ENCODE measurements at regions not wholly inside any gene's neighbourhood (a gene's known extent, or its start where the extent isn't known, plus 50 kb on each side); places are given as distances from the start of the nearest gene placed in this dataset.

- TF ChIP-seq CTCF (IDR thresholded peaks at IDR 0.05; ENCODE audit: low read length) (no peak), EZH2 (optimal IDR thresholded peaks at IDR 0.05; ENCODE audit: low read depth, low read length) (no peak), EZH2phosphoT487 (IDR thresholded peaks at IDR 0.05; ENCODE audit: low read length) (no peak)
These were observed 1193.3 kb downstream of the FLRT2 start for GRCh38 chr14:86723254-86723624.

GRCh38 chr14:86722612-86723253, 1192.8 kb downstream of the FLRT2 start:
- Histone ChIP-seq H3K9me3 (replicated peaks; ENCODE audit: insufficient read depth, low read length) (no peaks in the 10 kb centered on the region), H3K4me2 (ENCODE audit: low read depth, low read length) (no peak overlapping the region), H3F3A (ENCODE audit: insufficient read depth, low read length) (no peaks in the 10 kb centered on the region), H3K9me2 (replicated peaks; ENCODE audit: insufficient read depth, low read length) (no peaks in the 10 kb centered on the region), H3K9ac (ENCODE audit: low read length) (no peak overlapping the region), H3K4me3 (ENCODE audit: low read length) (no peak overlapping the region), H3K27ac (ENCODE audit: low read length) (no peak overlapping the region), H3K27me3 (replicated peaks; ENCODE audit: insufficient read depth, low read length) (no peaks in the 10 kb centered on the region), H4K20me1 (ENCODE audit: insufficient read depth, low read length) (no peaks in the 10 kb centered on the region), H3K4me1 (ENCODE audit: low read length) (no peaks in the 10 kb centered on the region), H3K79me2 (ENCODE audit: low read length) (no peaks in the 10 kb centered on the region), H3K36me3 (replicated peaks; ENCODE audit: insufficient read depth, low read length) (no peaks in the 10 kb centered on the region), H2AFZ (ENCODE audit: low read length) (no peak overlapping the region)
- TF ChIP-seq EZH2phosphoT487 (IDR thresholded peaks at IDR 0.05; ENCODE audit: low read length) (no peak), EZH2 (optimal IDR thresholded peaks at IDR 0.05; ENCODE audit: low read depth, low read length) (no peak), CTCF (IDR thresholded peaks at IDR 0.05; ENCODE audit: low read length) (no peak)
- DNase-seq: no peak

More at GRCh38 chr14:86723254-86723624, 1193.3 kb downstream of the FLRT2 start:
- no peak overlapping the region for H3K4me3 ChIP-seq (ENCODE audit: low read length)
- no peak overlapping the region for H2AFZ ChIP-seq (ENCODE audit: low read length)
- no peaks in the 10 kb centered on the region for H3K9me2 ChIP-seq (replicated peaks; ENCODE audit: insufficient read depth, low read length)
- no peaks in the 10 kb centered on the region for H3K9me3 ChIP-seq (replicated peaks; ENCODE audit: insufficient read depth, low read length)
- H3F3A ChIP-seq (ENCODE audit: insufficient read depth, low read length): no peaks in the 10 kb centered on the region
- H3K4me2 ChIP-seq (ENCODE audit: low read depth, low read length): no peak overlapping the region
- no peak overlapping the region for H3K27ac ChIP-seq (ENCODE audit: low read length)
- no peaks in the 10 kb centered on the region for H3K27me3 ChIP-seq (replicated peaks; ENCODE audit: insufficient read depth, low read length)
- H3K4me1 ChIP-seq (ENCODE audit: low read length): no peaks in the 10 kb centered on the region
- H3K9ac ChIP-seq (ENCODE audit: low read length): no peak overlapping the region
- no peaks in the 10 kb centered on the region for H4K20me1 ChIP-seq (ENCODE audit: insufficient read depth, low read length)
- H3K79me2 ChIP-seq (ENCODE audit: low read length): no peaks in the 10 kb centered on the region
- DNase-seq: no peak
- no peaks in the 10 kb centered on the region for H3K36me3 ChIP-seq (replicated peaks; ENCODE audit: insufficient read depth, low read length)

- Histone ChIP-seq H3K4me2 (ENCODE audit: low read depth, low read length) (0 out of 2 replicates have a peak overlapping the region, but pooled peaks have one; percentile 1), H4K20me1 (ENCODE audit: insufficient read depth, low read length) (no peaks in the 10 kb centered on the region), H3K9me2 (replicated peaks; ENCODE audit: insufficient read depth, low read length) (no peaks in the 10 kb centered on the region), H3K9me3 (replicated peaks; ENCODE audit: insufficient read depth, low read length) (no peaks in the 10 kb centered on the region), H2AFZ (ENCODE audit: low read length) (no peak overlapping the region), H3K4me3 (ENCODE audit: low read length) (no peak overlapping the region), H3K9ac (ENCODE audit: low read length) (no peak overlapping the region), H3F3A (ENCODE audit: insufficient read depth, low read length) (no peaks in the 10 kb centered on the region), H3K36me3 (replicated peaks; ENCODE audit: insufficient read depth, low read length) (no peaks in the 10 kb centered on the region), H3K4me1 (ENCODE audit: low read length) (no peaks in the 10 kb centered on the region), H3K27ac (ENCODE audit: low read length) (peak overlapping the region; percentile 35; the same call in 1 of the 2 replicates), H3K79me2 (ENCODE audit: low read length) (no peaks in the 10 kb centered on the region), H3K27me3 (replicated peaks; ENCODE audit: insufficient read depth, low read length) (no peaks in the 10 kb centered on the region)
- TF ChIP-seq CTCF (IDR thresholded peaks at IDR 0.05; ENCODE audit: low read length) (no peak), EZH2phosphoT487 (IDR thresholded peaks at IDR 0.05; ENCODE audit: low read length) (no peak), EZH2 (optimal IDR thresholded peaks at IDR 0.05; ENCODE audit: low read depth, low read length) (no peak)
- DNase-seq: no peak
These were observed 1184.6 kb downstream of the FLRT2 start for GRCh38 chr14:86714575-86714974.
